ENCODE measurements at regions not wholly inside any gene's neighbourhood (a gene's known extent, or its start where the extent isn't known, plus 50 kb on each side); places are given as distances from the start of the nearest gene placed in this dataset.

- intact Hi-C loops (cut with micrococcal nuclease; ENCODE audit: unreplicated experiment) = no loop called here
- no peak for DNase-seq
- Mint-ChIP-seq H3K36me3 (ENCODE audit: insufficient read depth, unreplicated experiment) (no peaks in the 10 kb centered on the region), H3K9me3 (ENCODE audit: unreplicated experiment) (peaks cover 5% of the 10 kb centered on the region), H3K27ac (ENCODE audit: unreplicated experiment) (no peak overlapping the region), H3K4me1 (ENCODE audit: low read depth, unreplicated experiment) (no peaks in the 10 kb centered on the region), H3K4me3 (ENCODE audit: unreplicated experiment) (no peak overlapping the region), H3K27me3 (ENCODE audit: insufficient read depth, unreplicated experiment) (peaks cover 6% of the 10 kb centered on the region)
- POLR2A ChIA-PET = no interaction called here
- Histone ChIP-seq H3K27me3 (replicated peaks; ENCODE audit: control insufficient read depth, insufficient read depth, low read length) (no peaks in the 10 kb centered on the region), H3K36me3 (ENCODE audit: control insufficient read depth, insufficient read depth, low read length) (no peaks in the 10 kb centered on the region), H3K4me3 (ENCODE audit: low read depth, low read length) (no peak overlapping the region), H3K4me1 (no peaks in the 10 kb centered on the region), H3K9me3 (no peaks in the 10 kb centered on the region)
- TF ChIP-seq CTCF (IDR thresholded peaks at IDR 0.05; ENCODE audit: insufficient read depth in 1 of 2, low read depth in 1 of 2, low read length in 1 of 2, severe bottlenecking in 1 of 2, unreplicated experiment in 1 of 2) = no peak
- BruUV-seq (replicated peaks) = no TSS peak
- CTCF ChIA-PET = no interaction called here
Measured at GRCh38 chr5:4108690-4109089, 513.1 kb downstream of the IRX1 start.

GRCh38 chr5:4113426-4113825 is 517.8 kb downstream of the IRX1 start:
- no peak overlapping the region for H3K4me3 Mint-ChIP-seq (ENCODE audit: unreplicated experiment)
- POLR2A ChIA-PET = no interaction called here
- H3K4me1 ChIP-seq = no peaks in the 10 kb centered on the region
- no peaks in the 10 kb centered on the region for H3K36me3 ChIP-seq (ENCODE audit: control insufficient read depth, insufficient read depth, low read length)
- H3K36me3 Mint-ChIP-seq (ENCODE audit: insufficient read depth, unreplicated experiment) = no peaks in the 10 kb centered on the region
- no peak for TF ChIP-seq CTCF (IDR thresholded peaks at IDR 0.05; ENCODE audit: insufficient read depth in 1 of 2, low read depth in 1 of 2, low read length in 1 of 2, severe bottlenecking in 1 of 2, unreplicated experiment in 1 of 2)
- H3K9me3 Mint-ChIP-seq (ENCODE audit: unreplicated experiment) = peaks cover 5% of the 10 kb centered on the region
- CTCF ChIA-PET = no interaction called here
- no peaks in the 10 kb centered on the region for H3K4me1 Mint-ChIP-seq (ENCODE audit: low read depth, unreplicated experiment)
- DNase-seq = no peak
- intact Hi-C loops (cut with micrococcal nuclease; ENCODE audit: unreplicated experiment) = no loop called here
- no peaks in the 10 kb centered on the region for H3K27me3 ChIP-seq (replicated peaks; ENCODE audit: control insufficient read depth, insufficient read depth, low read length)
- H3K4me3 ChIP-seq (ENCODE audit: low read depth, low read length) = no peak overlapping the region
- no peaks in the 10 kb centered on the region for H3K9me3 ChIP-seq
- H3K27ac Mint-ChIP-seq (ENCODE audit: unreplicated experiment) = no peak overlapping the region
- H3K27me3 Mint-ChIP-seq (ENCODE audit: insufficient read depth, unreplicated experiment) = peaks cover 3% of the 10 kb centered on the region
- BruUV-seq (replicated peaks) = no TSS peak

DNA sequence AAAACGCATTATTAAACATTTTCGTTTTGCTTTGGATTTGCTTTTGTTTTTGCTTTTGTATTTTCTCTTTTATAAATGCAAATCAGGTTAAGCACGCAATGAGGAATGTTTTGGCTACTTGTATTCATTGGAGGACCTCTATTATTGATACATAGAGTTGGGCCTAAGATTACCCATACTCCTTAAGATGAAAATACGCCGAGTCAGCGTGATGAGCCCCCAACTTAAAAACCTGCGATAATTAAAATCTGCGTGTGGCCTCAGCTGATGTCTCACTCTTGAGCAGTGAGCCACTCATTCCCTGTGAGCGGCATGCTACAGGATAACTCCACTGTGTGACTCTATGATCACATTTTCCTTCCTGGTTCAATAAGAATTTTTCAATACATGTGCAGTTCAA is 518.3 kb downstream of the IRX1 start:
- no TSS peak for BruUV-seq (replicated peaks)
- no peak overlapping the region for H3K4me3 Mint-ChIP-seq (ENCODE audit: unreplicated experiment)
- H3K36me3 ChIP-seq (ENCODE audit: control insufficient read depth, insufficient read depth, low read length) = no peaks in the 10 kb centered on the region
- ChIA-PET CTCF (no interaction called here), POLR2A (no interaction called here)
- H3K27me3 Mint-ChIP-seq (ENCODE audit: insufficient read depth, unreplicated experiment) = peaks cover 3% of the 10 kb centered on the region
- H3K36me3 Mint-ChIP-seq (ENCODE audit: insufficient read depth, unreplicated experiment) = no peaks in the 10 kb centered on the region
- H3K4me3 ChIP-seq (ENCODE audit: low read depth, low read length) = no peak overlapping the region
- H3K4me1 ChIP-seq = no peaks in the 10 kb centered on the region
- H3K4me1 Mint-ChIP-seq (ENCODE audit: low read depth, unreplicated experiment) = no peaks in the 10 kb centered on the region
- H3K27me3 ChIP-seq (replicated peaks; ENCODE audit: control insufficient read depth, insufficient read depth, low read length) = no peaks in the 10 kb centered on the region
- intact Hi-C loops (cut with micrococcal nuclease; ENCODE audit: unreplicated experiment) = no loop called here
- no peaks in the 10 kb centered on the region for H3K9me3 ChIP-seq
- no peak for TF ChIP-seq CTCF (IDR thresholded peaks at IDR 0.05; ENCODE audit: insufficient read depth in 1 of 2, low read depth in 1 of 2, low read length in 1 of 2, severe bottlenecking in 1 of 2, unreplicated experiment in 1 of 2)
- H3K9me3 Mint-ChIP-seq (ENCODE audit: unreplicated experiment) = peaks cover 5% of the 10 kb centered on the region
- H3K27ac Mint-ChIP-seq (ENCODE audit: unreplicated experiment) = no peak overlapping the region
- no peak for DNase-seq

All from Caco-2 (cell line).